EL (cell line): ENCODE measurements at regions not wholly inside any gene's neighbourhood (a gene's known extent, or its start where the extent isn't known, plus 50 kb on each side); places are given as distances from the start of the nearest gene placed in this dataset.

Source experiments
- DNase-seq: peaks from one replicate; pipeline ENCODE4 v3.0.0-alpha.2; 2016

DNA sequence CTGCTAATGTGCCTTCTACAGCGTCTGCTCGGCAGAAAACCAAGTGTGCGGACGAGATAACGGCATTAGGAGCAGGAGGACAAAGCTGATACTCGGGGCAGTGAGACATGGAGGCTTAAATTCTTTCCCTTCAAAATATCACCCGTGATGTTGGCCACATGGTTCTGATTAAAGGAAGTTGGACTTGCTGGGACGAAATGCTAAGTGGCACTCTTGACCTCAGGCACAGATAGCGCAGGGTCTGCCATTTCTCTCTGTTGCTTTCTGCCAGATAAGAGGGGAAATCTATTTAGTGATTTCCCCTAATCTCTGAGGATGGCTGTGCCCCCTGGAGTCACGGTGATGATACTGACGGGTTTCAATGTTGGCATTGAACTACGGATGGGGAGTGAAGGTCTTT is 509.6 kb upstream of the EEF2KMT start:
- no peak for DNase-seq

DNA sequence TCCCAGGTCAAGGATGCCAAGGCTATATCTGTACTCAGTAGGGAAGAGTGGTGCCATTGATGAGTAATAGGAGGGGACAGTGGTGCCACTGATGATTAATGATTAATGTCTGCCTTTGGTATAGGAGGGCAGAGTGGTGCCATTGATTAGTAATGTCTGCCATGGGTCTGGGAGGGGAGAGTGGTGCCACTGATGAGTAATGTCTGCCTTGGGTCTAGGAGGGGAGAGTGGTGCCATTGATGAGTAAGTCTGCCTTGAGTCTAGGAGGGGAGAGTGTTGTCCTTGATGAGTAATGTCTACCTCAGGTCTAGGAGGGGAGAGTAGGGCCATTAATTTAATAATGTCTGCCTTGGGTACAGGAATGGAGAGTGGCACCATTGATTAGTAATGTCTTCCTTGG is 507.8 kb upstream of the EEF2KMT start:
- DNase-seq = no peak

DNA sequence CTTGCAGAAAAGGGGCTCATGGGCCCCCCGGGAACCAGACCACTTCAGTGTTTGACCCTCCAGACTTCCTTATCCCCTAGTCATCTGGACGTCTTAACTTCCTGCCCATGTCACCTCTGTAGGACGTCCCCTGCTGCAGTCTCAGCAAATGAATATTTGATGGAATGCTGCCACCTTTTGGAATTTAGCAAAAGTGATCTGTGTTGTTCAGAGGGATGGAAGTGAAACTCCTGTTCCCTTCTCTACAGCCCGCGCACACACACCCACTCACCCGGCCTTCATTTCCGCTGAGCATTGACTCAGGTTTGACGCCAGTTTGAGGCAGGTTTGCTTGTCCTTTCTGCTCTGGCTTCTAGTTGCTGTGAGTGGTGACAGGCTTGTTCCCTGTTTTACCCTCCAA is 507.2 kb upstream of the EEF2KMT start:
- no peak for DNase-seq

DNA sequence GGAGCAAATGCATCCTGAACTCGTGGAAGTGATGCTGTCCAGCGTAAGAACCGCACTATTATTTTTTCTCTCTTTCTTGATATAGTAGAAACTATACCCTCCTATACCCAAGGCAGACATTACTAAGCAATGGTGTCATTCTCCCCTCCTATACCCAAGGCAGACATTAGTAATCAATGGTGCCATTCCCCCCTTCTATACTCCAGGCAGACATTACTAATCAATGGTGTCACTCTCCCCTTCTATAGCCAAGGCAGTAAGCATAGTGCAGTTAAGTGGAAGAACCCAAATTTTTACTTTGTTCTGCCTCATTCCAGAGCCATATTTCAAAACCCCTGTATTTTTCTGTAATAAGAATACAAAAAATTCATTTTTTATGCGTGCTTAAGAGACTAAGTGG is 506.2 kb upstream of the EEF2KMT start:
- no peak for DNase-seq

DNA sequence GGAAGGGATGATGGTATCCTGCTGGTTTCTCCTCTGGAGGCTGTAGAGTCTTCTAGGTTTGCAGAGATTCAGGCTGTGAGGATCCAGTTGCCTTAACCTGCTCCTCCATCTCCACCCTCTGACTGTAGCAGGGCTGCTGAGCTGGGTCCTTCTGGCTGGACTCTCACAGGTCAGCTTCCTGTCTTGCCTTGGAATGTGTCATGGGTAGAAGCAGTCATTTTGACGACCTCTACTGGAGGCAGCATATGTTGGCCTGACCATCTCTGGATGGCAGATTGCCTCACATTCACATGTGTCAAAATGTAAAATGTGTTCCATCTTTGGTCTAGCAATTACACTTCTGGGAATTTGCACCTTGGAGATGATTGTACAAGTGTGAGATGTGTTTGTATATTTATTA is 504.4 kb upstream of the EEF2KMT start:
- DNase-seq = no peak

DNA sequence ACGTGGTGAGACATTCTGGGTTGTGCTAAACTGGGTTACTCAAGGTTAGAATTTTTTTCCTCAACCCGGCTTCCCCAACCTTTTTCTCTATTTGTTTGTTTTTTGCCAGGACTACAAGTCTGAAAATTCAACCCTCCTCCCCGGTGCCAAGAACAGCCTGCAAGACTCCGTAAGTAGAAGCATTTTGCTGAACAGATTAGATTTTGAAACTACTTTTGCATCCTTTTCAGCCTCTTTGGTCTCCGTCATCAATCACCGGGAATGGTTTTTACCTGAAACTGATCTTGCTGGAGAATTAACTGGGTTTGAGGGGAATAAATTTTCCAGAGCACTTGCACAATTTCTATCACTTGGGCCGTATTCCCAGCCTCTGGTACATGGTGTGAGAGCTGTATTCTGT is 501.2 kb upstream of the EEF2KMT start:
- no peak for DNase-seq

DNA sequence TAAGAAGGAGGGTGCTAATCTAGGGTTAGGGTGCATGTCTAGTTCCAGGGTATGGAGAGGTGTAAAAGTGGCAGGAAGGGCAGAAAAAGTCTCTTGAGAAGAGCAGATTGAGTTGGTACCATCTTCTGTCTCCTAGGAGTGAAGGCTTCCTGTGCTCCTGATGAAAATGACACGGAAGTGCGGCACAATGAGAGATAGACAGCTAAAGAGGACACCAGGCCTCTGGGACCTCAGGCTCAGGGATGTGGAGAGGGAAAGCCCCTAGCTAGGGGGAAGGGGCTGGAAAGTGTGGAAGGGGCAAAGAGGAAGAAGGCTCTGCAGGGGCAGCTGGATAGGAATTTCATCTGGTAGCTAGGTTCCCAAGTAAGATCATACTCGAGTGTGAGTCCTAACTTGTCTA is 498.3 kb upstream of the EEF2KMT start:
- DNase-seq = no peak

DNA sequence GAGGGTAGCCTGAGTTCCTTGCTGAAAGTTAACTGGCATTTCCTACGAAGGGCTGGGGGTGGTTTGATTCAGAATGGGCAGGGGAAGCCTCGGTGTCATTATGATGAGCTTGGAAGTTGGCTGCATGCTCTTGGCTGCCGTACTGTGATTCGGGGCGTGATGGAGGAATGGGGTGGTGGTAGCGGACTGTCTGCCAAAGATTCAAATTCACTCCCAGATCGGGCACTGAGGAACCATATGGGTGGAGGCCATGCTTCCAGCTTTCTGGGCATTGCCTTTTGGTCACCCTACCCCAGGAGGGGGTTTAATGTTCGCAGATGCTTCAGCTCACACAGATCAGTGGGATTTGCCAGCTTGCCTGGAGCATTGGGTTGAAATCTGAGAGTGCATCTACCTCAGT is 492.8 kb upstream of the EEF2KMT start:
- DNase-seq = no peak

DNA sequence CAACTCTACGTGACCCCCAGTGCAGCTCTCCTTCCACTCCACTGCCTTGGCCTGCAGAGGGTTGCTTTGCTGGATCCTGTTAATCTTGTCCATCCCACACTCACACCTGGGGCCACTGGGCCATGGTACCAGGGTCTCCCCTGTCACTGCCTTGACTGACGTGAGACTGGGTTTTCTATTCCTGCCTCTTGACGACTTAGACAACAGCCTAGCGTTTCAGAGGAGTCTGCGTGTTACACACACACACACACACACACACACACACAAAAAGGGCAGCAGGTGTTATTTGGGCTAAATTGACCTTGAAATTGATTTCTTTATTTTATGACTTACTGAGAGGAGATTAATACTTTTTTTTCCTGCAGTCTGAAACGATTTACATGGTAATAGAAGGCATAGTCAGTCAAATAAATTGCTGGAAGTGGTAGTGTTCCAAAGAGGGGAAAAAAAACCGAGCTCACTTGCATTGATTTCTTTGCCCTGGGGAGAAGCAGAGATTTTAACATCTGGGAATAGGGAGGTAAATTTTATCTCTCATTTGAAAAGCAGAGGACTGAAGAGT is 492.3 kb upstream of the EEF2KMT start:
- DNase-seq = no peak

DNA sequence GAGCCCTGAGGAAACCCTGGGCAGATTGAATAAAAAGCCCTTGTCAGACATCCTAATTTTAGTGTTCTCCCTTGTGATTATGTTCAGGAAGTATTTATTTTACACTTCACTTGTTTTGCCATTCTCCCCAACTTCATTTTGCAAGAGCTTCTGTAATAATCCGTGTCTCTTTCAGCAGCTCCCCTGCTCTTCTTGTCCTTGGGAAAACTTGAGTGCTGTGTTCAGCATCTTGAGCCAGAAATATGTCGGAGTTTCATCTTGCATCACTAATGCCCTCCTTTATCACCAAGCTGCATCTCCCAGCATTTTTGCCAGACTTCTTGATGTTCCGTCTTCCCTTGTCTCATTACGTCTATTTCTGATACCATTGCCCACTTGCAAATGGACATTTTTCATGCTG is 486.5 kb upstream of the EEF2KMT start:
- no peak for DNase-seq

DNA sequence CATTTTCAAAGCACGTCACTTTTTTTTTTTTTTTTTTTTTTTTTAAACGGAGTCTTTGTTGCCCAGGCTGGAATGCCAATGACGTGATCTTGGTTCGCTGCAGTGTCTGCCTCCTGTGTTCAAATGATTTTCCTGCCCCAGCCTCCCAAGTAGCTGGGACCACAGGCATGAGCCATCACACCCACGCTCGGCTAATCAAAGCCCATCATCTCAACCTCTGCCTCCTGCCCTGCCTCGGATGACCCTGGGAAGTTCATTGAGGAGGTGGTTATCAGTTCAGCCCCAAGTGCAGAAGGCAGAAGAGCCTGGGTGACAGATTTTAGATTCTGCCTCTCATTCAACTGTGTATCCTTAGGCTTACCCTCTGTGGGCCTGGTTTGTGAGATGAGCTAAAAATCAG is 484.9 kb upstream of the EEF2KMT start:
- no peak for DNase-seq

DNA sequence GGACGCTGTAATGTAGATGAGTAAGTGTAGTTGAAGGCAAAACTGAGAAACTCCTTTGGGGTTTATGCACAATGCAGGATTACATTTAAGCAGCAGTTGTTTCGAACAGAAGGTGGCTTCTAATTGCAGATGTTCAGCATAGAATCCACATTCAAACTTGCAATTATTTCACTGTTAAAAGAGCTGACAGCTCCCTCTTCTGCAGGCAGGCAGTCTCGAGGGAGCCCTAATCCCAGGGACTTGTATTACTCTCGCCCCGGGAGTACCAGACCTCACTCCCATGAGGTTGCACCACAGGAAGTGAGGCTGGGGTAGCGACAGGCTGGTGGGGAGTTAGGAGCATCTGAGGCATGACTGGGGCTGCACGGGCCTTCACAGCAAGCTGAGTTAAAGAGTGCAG is 484.3 kb upstream of the EEF2KMT start:
- no peak for DNase-seq

DNA sequence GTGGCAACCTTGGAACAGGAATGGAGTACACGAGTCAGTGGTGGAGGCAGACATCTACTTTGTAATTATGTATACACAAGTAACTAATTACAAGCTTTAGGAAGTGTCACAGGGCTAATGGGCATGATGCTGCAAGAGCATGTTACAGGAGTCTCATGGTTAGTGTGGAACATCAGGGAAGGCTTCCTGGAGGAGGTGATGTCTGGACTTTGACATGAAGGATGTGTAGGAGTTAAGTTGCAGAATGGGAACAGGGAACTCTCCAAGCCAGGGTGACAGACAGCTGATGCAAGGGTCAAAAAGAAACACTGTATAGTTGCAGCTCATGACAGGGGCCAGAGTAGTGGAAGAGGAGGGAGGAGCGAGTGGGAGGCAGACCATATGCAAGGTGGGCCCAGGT is 483.8 kb upstream of the EEF2KMT start:
- no peak for DNase-seq

DNA sequence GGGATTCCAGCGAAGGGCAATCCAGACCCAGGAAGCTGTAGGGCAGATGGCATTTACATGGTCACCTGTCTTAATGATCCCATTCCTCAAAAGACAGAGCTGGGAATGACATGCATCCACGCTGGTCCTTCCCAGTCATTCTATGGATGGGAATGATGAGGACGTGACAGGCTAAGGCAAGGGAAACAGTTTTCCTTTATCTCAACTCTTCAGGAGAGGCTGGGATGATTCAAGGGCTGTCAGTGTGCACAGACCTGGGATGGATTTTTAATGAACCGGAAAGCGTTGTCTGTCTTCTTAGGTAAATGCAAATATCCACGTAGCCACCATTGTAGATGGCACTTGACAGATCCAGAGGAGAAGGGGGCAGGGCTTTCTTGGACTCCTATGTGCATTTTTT is 483.2 kb upstream of the EEF2KMT start:
- DNase-seq = no peak

DNA sequence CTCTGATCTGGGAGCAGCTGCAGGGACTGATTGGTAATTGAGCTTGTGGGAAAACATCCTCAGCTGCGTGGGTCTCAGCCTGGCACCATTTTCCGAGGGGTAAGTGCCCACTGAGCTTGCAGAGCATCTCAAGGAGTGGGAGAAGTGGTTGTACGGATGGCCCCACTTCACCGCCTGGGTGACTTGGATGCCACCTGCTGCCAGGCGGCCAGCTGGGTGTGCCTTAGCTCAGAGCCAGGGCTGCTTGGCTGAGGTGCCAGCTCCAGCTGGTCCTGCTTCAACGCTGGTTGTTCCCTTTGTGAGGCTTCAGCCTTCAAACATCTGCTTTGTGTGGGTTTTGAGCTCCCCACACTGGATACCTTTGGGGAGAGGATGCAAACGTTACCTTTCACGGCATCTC is 482.7 kb upstream of the EEF2KMT start:
- no peak for DNase-seq

DNA sequence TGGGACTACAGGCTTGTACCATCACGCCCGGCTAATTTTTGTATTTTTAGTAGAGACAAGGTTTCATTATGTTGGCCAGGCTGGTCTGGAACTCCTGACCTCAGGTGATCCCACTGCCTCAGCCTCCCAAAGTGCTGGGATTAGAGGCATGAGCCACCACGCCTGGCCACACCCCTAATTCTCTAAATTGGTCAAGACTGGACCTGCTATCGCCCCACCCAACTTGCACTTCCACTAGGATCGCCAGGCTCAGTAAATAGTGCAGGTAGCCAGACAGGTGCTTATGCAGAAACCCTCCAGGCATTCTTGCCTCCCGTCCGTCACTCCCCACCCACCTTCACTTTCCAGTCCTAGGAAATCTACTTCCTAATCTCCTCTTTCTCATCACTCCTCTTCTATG is 481.4 kb upstream of the EEF2KMT start:
- DNase-seq = no peak

DNA sequence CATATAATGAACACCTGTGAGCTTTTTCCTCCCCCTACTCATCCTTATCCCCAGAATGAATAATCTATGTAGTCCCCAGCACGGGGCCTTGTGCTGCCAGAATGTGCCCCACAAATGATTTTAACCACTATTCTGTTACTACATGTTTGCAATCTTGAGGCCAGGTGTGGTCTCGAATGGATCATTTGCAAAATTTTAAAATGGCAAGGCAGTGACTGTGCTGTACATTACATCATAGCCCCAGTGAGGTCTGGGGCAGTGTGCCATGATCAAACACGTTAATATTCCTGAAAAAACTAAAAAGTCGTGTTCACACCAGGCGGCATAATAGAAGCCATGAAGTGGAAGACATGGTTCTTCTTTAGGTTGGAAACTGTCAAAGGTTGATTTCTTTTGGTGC is 479.9 kb upstream of the EEF2KMT start:
- DNase-seq = no peak

DNA sequence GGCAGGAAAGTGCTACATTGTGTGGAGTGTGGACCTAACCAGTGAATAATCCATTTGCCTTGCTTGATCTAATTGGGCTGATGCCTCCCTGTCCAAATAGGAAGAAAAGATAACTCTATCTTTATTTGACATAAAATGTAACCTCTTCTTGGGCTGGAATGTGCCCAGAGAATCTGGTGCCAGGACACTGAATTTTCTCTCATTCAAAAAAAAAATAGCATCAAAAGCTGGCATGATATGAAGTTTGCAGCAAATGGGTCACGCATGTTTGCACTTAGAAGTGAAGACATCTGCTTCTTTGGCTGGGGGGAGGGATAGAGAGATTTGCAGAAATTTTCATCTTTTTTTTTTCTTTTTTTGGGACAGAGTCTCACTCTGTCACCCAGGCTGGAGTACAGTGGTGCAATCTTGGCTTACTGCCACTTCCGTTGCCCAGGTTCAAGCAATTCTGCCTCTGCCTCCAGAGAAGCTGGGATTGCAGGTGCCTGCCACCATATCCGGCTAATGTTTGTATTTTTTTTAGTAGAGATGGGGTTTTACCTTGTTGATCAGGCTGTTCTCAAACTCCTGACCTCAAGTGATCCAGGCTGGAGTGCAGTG is 478.2 kb upstream of the EEF2KMT start:
- DNase-seq = no peak

DNA sequence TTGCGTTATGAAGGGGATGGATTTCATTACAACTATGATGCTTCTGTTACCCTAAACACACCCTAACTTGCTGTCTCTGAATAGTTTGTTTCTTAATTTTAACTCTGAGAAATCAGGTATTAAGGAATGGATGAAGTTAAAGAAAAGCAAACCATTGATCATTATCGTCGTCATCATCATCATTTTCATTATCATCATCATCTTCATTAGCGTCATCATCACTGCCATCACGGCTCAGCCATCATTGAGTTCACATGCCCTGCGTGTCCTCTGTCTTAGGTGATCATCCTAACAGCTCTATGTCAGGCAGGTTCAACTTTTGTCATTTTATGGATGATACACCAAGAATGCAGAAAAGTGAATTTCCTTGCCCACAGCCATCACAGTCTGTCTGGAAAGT is 477.5 kb upstream of the EEF2KMT start:
- DNase-seq = no peak

DNA sequence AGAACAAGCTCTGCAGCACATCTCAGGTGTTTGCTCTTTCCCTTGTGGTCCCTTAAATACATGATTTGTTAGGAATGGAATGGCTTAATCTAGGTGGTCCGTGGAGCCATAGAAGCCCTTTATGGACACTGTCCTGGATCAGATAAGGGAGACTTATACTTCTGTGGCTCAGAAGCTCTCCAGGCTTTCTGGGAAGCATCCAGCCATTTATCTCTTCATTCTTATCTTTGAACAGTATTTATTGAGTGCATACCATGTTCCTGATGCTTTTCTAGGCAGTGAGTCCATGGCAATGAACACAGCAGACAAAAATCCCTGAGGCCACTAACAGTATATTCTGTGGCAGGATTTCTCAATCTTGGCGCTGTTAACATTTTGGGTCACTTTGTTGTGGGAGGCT is 474.5 kb upstream of the EEF2KMT start:
- no peak for DNase-seq

DNA sequence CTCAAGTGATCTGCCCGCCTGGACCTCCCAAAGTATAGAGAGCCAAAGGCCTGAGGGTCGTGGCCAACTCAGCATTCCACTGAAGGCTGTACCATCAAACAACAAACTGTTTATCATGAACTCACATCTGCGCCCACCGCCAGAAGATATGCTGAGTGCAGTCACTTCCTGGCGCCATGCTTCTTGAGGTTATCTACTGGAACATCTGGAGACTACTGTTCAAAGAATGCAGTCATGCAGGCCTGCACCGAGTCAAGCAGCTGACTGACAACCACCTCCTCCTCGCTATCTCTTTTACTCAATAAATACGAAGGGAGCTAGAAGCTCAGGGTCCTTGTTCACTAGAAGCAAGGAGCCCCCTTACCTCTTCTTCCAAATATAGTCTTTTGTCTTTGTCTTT is 473.9 kb upstream of the EEF2KMT start:
- DNase-seq = no peak

DNA sequence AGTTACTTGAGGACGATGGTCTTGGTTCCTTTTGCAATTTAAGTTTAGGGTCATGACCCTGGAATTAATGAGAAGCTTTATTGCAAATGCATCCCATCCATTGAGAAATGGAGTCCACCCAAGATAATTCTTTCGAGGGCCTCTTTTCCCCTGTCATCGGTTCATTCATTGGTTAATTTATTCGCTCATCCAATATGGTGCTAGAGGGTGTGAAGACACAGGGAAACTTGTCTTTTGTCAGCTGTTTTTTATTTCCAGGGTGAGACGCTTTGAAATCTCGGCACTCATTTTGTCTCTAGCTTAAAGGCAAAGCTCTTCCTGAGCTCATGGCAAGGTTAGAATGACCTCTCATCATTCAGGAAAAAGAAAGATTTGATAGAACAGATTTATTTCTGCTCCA is 464.2 kb upstream of the EEF2KMT start:
- DNase-seq = no peak

DNA sequence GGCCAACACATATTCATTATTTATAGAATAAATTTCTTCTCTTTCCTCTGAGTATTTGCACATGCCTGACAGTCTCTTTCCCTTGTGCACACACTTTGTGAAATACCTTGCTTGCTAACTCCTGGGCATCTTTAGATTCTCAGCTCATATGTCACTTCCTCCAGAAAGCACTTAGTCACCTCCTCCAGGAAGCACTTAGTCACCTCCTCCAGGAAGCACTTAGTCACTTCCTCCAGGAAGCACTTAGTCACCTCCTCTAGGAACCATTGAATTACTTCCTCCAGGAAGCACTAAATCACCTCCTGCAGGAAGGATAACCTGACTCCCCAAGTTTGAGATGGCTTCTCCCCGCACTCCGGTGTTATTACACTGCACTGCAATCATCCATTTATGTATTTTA is 462.5 kb upstream of the EEF2KMT start:
- DNase-seq = no peak

DNA sequence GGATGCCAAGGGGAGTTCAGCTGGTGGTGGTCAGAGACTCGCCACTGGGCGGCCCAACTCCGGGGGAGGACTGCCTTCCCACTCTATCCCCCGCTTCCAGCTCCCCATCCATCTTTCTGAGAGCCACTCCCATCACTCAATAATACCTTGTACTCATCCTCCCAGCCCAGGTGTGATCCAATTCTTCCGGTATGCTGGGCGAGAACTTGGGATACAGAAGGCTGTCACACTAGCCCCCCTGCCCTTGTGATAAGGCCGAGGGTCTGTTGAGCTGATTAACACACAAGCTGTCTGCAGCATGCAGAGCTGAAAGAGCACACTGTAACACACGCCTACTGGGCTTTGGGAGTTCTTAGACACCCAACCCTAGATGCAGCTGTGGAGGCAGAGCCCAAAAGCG is 460.4 kb upstream of the EEF2KMT start:
- DNase-seq = no peak

DNA sequence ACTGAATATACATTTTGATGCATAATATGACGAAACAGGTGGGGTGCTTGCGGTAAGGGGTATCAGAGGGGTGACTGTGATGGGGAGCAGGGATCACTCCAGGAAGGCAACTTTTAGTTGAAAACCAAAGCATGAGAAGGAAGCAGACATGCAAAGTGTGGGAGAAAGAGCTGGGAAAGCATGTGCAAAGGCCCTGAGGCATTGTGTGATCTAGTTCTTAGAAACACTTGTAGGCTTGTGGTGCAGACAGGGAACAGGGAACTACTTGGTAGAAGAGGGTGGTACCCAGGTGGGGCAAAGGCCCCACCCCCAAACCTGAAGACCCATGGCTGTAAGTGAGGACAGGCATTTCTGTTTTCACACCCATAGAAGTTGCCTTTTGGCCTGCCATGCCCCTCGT is 459.9 kb upstream of the EEF2KMT start:
- DNase-seq = no peak
